ENCODE measurements at regions not wholly inside any gene's neighbourhood (a gene's known extent, or its start where the extent isn't known, plus 50 kb on each side); places are given as distances from the start of the nearest gene placed in this dataset.

DNA sequence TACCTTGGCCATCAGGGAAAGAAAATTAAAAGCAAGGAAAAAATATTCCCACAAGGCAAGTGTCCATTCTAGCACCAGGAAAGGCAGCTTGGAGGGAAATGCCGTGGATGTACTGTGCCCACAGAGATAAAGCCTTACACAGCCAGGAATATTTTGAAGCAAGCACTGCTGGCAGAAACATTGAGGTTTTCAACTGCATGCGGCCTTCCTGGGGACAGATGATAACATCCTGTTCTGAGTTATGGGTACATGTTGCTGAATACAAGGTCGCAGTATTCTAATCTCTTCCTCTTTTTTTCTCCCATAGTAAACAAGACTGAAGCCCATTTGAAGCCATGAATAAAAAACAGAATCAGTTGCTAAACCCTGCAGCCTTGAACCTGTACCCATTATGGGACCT lies 197.1 kb downstream of the BTG1 start:
- no peak for TF ChIP-seq POLR2A (IDR thresholded peaks at IDR 0.05)
- TF ChIP-seq, protein P1, sequence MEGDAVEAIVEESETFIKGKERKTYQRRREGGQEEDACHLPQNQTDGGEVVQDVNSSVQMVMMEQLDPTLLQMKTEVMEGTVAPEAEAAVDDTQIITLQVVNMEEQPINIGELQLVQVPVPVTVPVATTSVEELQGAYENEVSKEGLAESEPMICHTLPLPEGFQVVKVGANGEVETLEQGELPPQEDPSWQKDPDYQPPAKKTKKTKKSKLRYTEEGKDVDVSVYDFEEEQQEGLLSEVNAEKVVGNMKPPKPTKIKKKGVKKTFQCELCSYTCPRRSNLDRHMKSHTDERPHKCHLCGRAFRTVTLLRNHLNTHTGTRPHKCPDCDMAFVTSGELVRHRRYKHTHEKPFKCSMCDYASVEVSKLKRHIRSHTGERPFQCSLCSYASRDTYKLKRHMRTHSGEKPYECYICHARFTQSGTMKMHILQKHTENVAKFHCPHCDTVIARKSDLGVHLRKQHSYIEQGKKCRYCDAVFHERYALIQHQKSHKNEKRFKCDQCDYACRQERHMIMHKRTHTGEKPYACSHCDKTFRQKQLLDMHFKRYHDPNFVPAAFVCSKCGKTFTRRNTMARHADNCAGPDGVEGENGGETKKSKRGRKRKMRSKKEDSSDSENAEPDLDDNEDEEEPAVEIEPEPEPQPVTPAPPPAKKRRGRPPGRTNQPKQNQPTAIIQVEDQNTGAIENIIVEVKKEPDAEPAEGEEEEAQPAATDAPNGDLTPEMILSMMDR (IDR thresholded peaks at IDR 0.05), result no peak

All from right lobe of liver (tissue), 4 donors.